ENCODE measurements at regions not wholly inside any gene's neighbourhood (a gene's known extent, or its start where the extent isn't known, plus 50 kb on each side); places are given as distances from the start of the nearest gene placed in this dataset.

- TF ChIP-seq PRDM4 (tag by site-specific recombination; IDR thresholded peaks at IDR 0.05) (no peak), ZNF707 (tag by site-specific recombination; IDR thresholded peaks at IDR 0.05) (no peak), ZNF514 (tag by site-specific recombination; IDR thresholded peaks at IDR 0.05) (no peak), SP2 (tag by site-specific recombination; IDR thresholded peaks at IDR 0.05) (no peak), ZNF398 (tag by site-specific recombination; IDR thresholded peaks at IDR 0.05) (no peak), KLF8 (tag by site-specific recombination; IDR thresholded peaks at IDR 0.05) (no peak), ZNF24 (tag by site-specific recombination; IDR thresholded peaks at IDR 0.05) (no peak), ZNF311 (tag by site-specific recombination; IDR thresholded peaks at IDR 0.05; ENCODE audit: borderline replicate concordance) (no peak), WT1 (tag by site-specific recombination; IDR thresholded peaks at IDR 0.05) (no peak), ZNF585B (tag by site-specific recombination; IDR thresholded peaks at IDR 0.05) (no peak)
- TF ChIP-seq, protein P1, sequence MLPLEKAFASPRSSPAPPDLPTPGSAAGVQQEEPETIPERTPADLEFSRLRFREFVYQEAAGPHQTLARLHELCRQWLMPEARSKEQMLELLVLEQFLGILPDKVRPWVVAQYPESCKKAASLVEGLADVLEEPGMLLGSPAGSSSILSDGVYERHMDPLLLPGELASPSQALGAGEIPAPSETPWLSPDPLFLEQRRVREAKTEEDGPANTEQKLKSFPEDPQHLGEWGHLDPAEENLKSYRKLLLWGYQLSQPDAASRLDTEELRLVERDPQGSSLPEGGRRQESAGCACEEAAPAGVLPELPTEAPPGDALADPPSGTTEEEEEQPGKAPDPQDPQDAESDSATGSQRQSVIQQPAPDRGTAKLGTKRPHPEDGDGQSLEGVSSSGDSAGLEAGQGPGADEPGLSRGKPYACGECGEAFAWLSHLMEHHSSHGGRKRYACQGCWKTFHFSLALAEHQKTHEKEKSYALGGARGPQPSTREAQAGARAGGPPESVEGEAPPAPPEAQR (tag by site-specific recombination; IDR thresholded peaks at IDR 0.05), result no peak
These were observed 226.6 kb downstream of the ANKRD30B start (continued) for GRCh38 chr18:14974576-14974975.

DNA sequence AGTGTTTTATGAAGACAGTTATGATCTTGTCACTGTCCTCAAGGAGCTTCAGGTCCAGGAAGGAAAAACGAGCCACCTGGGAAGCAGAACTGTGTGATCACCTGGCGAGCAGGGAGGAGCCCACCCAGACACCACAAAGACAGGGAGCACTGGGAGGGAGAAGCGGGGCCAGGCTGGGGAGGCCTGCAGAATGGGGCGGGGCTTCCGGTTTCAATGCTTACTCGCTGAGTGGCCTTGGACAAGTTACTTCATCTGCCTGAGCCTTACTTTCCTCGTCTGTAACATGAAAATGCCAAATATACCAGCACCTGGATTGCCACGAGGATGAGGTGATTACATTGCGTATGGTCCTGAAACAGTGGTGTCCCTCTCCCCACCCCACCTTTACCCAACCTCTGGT, 227.5 kb downstream of the ANKRD30B start:
- Histone ChIP-seq H3K4me3 (ENCODE audit: low read depth, low read length) (no peak overlapping the region), H3K9me3 (ENCODE audit: control insufficient read depth, insufficient read depth, low read depth, low read length) (no peaks in the 10 kb centered on the region), H3K36me3 (ENCODE audit: control insufficient read depth in 2 of 2, insufficient read depth in 1 of 2, low read length in 2 of 2) (no peaks in the 10 kb centered on the region), H3K4me1 (ENCODE audit: control insufficient read depth, insufficient read depth, low read length) (no peaks in the 10 kb centered on the region), H3K27ac (ENCODE audit: extremely low read depth, low read depth, low read length) (no peak overlapping the region)
- ChIA-PET CTCF (interaction anchor here (1.0 kb wide), 1 partner anchor 796 kb away, joined by 3 read pairs; no protein-coding TSS in a partner anchor), POLR2A (no interaction called here)
- TF ChIP-seq TRIM28 (IDR thresholded peaks at IDR 0.05; ENCODE audit: borderline replicate concordance, low read length), result no peak
- no peak for TF ChIP-seq SP2 (tag by site-specific recombination; IDR thresholded peaks at IDR 0.05)
- no peak for TF ChIP-seq CTCF (tag by site-specific recombination; IDR thresholded peaks at IDR 0.05)
- no peak for TF ChIP-seq ZNF19 (tag by site-specific recombination; IDR thresholded peaks at IDR 0.05; ENCODE audit: low read depth)
- no peak for TF ChIP-seq ZNF548 (tag by site-specific recombination; IDR thresholded peaks at IDR 0.05)
- TF ChIP-seq, protein P2, sequence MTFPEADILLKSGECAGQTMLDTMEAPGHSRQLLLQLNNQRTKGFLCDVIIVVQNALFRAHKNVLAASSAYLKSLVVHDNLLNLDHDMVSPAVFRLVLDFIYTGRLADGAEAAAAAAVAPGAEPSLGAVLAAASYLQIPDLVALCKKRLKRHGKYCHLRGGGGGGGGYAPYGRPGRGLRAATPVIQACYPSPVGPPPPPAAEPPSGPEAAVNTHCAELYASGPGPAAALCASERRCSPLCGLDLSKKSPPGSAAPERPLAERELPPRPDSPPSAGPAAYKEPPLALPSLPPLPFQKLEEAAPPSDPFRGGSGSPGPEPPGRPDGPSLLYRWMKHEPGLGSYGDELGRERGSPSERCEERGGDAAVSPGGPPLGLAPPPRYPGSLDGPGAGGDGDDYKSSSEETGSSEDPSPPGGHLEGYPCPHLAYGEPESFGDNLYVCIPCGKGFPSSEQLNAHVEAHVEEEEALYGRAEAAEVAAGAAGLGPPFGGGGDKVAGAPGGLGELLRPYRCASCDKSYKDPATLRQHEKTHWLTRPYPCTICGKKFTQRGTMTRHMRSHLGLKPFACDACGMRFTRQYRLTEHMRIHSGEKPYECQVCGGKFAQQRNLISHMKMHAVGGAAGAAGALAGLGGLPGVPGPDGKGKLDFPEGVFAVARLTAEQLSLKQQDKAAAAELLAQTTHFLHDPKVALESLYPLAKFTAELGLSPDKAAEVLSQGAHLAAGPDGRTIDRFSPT (tag by site-specific recombination; IDR thresholded peaks at IDR 0.05), result no peak
- no peak for TF ChIP-seq ZNF776 (tag by site-specific recombination; IDR thresholded peaks at IDR 0.05; ENCODE audit: borderline replicate concordance)
- no peak for TF ChIP-seq ZNF510 (tag by site-specific recombination; IDR thresholded peaks at IDR 0.05; ENCODE audit: insufficient replicate concordance)
- TF ChIP-seq ZNF629 (tag by site-specific recombination; IDR thresholded peaks at IDR 0.05), result no peak
- no peak for TF ChIP-seq ZNF48 (tag by site-specific recombination; IDR thresholded peaks at IDR 0.05)
- TF ChIP-seq HOXC10 (CRISPR knock-in tag; IDR thresholded peaks at IDR 0.05), result no peak
- TF ChIP-seq ZNF624 (tag by site-specific recombination; IDR thresholded peaks at IDR 0.05), result no peak
- no peak for TF ChIP-seq ZNF133 (tag by site-specific recombination; IDR thresholded peaks at IDR 0.05)
- no peak for TF ChIP-seq ZBTB17 (tag by site-specific recombination; IDR thresholded peaks at IDR 0.05)
- TF ChIP-seq ZNF398 (tag by site-specific recombination; IDR thresholded peaks at IDR 0.05), result no peak
- no peak for TF ChIP-seq ZNF112 (tag by site-specific recombination; IDR thresholded peaks at IDR 0.05)
- no peak for TF ChIP-seq ZBTB7A (tag by site-specific recombination; IDR thresholded peaks at IDR 0.05; ENCODE audit: low read depth)
